Renal cortical epithelial cell (primary cell): ENCODE measurements at regions not wholly inside any gene's neighbourhood (a gene's known extent, or its start where the extent isn't known, plus 50 kb on each side); places are given as distances from the start of the nearest gene placed in this dataset.

ENCODE experiments used
- DNase-seq: peaks from one replicate; pipeline ENCODE4 v3.0.0-alpha.2; 2011; ENCODE audit warnings: low read depth

- no peak for DNase-seq
Measured at GRCh38 chr15:39083213-39083612, 497.7 kb upstream of the THBS1 start.

DNA sequence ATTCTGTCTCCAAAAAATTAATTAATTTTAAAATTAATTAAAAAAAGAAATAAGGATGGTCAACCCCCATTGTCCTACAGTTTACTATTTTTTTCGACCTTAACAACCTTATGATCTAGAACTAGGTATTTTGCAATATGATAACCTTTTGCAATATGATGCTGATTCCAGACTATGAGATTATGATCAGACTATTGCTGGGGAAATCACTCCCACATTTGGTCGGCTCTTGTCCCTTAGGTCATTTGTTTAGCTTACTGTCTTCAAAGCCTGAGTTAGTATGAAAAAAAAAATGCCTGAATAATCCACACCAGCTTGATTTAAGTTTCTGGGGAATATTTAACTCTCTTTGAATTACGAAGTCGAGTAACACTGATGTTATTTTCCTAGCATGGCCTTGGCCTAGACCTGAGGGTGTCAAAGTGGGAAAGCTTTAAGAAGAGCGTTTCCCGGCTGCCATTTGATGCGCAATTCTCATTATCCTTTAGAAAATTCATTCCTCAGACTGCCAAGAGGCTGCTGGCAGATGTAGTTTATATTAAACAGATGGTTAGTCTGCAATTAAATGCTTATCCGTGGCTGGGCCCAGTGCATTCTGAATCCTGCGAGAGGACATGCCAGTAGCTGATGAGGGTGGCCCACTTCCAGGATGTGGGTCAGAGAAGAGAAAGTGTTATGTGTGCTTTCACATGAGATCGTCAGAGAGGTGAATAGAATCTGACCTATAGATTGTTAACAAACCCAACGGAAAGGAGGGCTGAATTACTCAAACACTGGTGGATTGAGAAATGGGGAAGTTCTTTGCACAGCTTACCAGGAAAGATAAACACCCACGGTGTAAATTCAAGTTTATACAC, 496.0 kb upstream of the THBS1 start:
- DNase-seq = peak; percentile 22

DNA sequence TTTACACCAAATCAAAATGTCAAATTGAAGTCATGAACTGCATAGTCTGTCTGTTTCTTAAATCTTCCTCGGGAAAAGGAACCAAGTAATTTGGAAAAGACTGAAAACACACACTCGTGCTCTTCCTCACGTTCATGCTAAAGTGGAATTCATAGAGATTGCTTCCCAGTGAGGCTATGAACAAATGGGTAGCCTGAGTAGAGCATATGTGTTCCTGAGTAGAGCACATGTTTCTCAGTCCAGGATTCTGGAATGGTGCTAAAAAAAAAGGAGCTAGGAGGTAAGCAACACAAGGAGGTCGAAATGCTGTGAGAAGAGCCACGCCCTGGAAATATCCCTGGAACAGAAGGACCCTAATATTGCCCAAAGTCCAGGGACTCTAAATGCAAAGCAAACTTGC, 494.2 kb upstream of the THBS1 start:
- DNase-seq = no peak

DNA sequence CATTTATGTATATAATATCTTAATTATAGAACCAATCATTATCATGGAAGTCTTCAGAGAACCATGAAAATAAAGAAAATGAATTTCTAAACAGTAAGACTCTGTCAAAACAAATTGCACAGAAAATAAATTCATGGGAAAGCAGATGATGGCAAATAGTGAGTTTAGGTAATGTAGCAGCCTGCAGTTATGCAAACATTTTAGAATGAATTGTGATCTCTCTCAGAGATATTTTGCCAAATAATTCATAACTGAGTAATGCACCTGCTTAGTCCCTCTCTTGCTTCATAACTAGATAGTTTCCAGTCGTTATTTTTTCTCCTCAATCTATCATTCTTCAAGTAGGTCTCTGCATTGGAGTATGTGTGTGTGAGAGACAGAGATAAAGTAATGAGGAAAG, 492.7 kb upstream of the THBS1 start:
- DNase-seq = no peak

GRCh38 chr15:39092354-39092753, 488.5 kb upstream of the THBS1 start:
- no peak for DNase-seq

- DNase-seq = no peak
Measured at GRCh38 chr15:39092761-39093160, 488.1 kb upstream of the THBS1 start.

DNA sequence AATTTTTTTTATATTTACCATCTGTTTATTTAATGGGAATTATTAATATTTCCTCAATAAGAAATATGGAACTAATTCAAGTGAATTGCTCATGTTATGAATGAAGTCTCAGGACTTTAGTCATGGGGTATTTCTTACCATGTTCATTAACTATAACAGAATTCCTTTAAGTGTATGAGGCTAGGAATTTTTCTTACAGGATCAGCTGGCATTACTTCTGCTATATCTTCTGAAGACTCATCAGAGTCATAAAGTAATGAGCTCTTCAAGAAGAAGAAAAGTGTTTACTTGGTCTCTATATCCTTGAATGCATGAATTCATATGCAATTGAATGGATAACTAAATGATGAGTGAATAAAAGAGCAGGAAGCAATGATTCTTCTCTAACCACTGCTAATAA, 486.8 kb upstream of the THBS1 start:
- DNase-seq = peak; percentile 50

DNA sequence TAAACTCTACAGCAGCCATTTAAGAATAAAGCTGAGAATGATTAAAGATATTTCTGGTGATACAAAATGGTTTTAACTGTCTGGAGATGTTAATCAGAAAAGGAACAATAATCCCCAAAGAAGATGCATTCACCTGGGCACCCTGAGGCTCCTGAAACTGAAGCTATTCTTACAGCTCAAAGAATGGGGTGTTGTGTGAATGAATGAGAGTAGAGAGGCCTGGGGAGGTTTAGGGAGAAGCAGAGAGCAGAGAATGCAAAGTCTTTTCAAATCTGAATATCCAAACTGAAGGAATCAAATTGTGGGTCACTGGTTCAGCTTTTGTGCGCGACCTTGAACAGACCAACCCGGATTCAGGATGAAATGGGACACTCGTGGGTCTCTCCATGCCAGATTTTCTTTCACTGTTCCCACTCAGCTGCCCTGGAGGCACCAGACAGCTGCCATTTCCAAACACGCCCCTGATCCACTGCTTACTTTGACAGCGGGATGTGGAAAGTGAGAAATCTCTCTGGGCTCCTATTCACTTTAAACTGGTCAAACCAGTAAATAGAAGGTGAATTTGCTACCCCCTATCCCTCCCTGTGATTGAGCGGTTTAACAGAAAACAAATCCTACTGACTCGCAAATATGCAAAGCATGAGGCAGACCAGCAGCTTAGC, 485.5 kb upstream of the THBS1 start:
- DNase-seq = no peak

DNA sequence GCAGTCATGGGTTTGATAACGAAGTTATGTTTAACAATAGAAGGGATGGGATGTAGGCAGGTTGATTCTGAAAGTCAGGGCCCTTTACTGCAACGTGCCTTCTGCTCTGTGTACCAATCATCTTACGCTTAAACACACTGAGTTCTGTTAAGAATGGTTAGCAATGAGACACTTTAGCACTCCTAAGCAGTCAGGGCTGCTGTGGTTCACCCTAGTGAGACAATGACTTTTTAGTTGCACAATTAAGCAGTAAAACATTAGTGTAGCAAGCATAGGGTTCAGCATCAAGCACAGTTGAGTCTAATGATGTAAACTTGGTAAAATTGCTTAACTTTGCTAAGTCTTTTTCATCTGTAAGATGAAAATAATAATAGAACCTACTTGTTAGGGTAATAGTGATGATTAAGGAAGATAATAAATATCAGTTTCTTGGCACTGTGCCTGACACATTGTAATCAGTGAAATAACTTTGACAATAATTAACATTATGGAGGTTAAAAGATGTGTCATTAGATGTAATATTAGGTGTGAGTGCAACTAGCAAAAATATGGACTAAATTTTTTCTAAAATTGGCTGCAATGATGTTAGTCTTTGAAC, 484.2 kb upstream of the THBS1 start:
- DNase-seq = peak; percentile 68

GRCh38 chr15:39099524-39099923, 481.4 kb upstream of the THBS1 start:
- no peak for DNase-seq

DNA sequence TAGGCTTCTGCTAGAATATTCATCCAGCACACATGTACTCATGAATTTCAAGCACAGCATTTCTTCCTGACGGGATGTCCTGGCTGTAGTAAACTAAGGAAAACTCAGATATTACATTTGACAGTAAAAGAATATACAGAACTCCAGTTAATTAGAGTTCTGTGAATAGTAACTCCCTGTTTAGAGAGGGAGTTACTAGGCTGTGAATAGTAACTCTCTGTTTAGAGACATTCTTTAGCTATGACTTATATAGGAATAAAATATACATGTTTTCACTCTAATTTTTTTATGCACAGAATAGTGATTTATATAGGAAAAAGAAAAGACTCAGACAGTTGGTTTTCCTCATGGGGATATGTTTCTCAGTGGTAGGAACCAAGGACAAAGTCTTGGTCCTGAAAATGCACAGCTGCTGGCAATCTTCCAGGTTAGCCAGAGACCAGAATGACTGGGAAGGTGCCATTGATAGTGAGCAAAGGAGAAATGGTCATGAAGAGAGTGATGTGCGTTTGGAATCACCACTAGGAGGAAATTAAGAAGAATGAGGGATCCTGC, 480.7 kb upstream of the THBS1 start:
- no peak for DNase-seq

GRCh38 chr15:39102431-39102830, 478.4 kb upstream of the THBS1 start:
- DNase-seq = no peak

DNA sequence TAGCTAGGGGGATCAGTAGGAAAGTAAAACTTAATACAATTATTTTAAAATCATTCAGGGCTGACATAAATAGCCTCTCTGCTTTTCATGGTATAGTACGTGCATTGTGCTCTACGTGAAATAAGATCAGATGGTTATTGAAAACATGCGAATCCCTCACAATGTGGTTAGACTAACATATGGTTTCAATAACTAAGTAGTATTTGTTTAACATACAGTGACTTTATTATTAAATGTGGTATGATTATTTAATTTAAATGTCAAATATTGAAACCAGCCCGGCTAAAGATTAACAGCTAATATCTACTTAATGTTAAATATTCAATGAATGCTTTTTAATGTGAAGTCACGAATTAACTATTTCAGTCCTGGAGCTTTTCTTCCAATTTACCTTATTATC, 473.9 kb upstream of the THBS1 start:
- no peak for DNase-seq

DNA sequence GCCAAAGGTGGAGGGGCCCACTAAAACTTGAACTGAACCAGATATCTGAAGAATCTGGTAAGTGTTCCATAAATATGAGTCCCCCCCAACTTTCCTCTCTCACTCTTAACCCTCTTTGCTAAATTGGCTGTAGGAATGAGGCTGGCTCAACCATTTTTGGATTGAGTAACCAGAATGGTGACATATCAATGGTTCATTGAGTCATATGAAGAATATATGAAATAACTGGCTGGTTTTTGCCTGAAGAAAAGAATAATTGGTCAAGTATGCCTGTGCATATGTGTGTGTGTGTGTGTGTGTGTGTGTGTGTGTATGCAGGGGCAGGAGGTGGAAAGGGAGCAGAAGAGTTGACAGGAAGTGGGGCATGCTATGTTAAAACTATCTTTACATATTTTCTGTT, 472.9 kb upstream of the THBS1 start:
- DNase-seq = no peak

DNA sequence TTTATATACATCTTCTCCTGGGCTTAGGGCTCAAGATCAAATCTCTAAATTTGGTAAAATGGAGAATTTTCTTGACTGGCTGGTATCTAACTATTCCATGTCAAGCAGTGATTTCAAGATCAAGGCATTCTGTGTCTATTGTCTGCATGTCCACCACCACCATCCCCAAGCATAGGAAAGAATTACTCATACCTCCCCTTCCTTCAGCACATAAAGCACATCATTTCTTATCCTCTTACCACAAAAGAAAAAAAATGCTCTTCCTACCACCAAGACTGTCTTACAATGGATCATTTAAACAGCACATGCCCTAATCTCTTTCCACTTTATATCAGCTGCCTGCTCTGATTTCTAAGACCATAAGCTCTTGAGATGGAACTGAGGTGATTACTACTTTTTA, 470.5 kb upstream of the THBS1 start:
- peak; percentile 75 for DNase-seq

- DNase-seq = no peak
Measured at GRCh38 chr15:39110746-39111145, 470.1 kb upstream of the THBS1 start.

DNA sequence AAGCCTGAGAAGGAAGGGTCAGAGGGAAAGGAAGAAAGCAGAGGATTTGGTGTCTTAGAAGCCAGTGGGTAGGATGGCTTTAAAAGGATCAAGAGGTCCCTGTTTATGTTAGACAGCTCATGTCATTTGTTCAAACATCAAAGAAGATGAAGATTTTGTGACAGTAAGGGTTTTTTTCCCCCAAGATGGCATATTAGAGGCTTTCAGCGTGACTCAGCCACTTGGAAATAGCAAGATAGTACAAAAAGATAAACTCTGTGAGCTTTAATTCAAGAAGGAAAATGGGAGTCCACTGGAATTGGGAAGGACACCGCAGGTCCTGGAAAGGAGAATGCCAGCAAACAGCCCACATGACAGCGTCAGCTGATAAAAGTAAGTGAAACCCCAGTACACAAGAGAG, 467.1 kb upstream of the THBS1 start:
- no peak for DNase-seq

- no peak for DNase-seq
Measured at GRCh38 chr15:39114690-39115378, 466.0 kb upstream of the THBS1 start.

GRCh38 chr15:39115379-39116057, 465.4 kb upstream of the THBS1 start:
- no peak for DNase-seq

- DNase-seq = no peak
Measured at GRCh38 chr15:39118510-39118909, 462.4 kb upstream of the THBS1 start.

GRCh38 chr15:39124155-39124552, 456.7 kb upstream of the THBS1 start:
- DNase-seq = no peak
